Caco-2 (cell line): ENCODE measurements at regions not wholly inside any gene's neighbourhood (a gene's known extent, or its start where the extent isn't known, plus 50 kb on each side); places are given as distances from the start of the nearest gene placed in this dataset.

ENCODE experiments used
- BruUV-seq: library from RNA; stranded (reverse); fragments of 400-500 nt; replicated peaks from 2 replicates; lab custom pipeline; 2021; lab: Mats Ljungman, UMichigan
- CTCF ChIA-PET: fragments of 300-600 bp; sonication (Branson Sonifier 250); formaldehyde crosslinking; loops from one replicate; lab custom pipeline; 2022; ENCODE audit warnings: antibody characterized with exemption; lab: Charles Lee
- POLR2A ChIA-PET: fragments of 300-600 bp; sonication (Branson Sonifier 250); formaldehyde crosslinking; loops from one replicate; lab custom pipeline; 2022; ENCODE audit warnings: antibody characterized with exemption; lab: Charles Lee
- DNase-seq, 2 experiments: peaks; one replicate each; pipeline versions ENCODE4 v3.0.0 to v3.0.0-alpha.2; 2020 to 2022
- H3K27me3 ChIP-seq: replicated peaks from 2 replicates; pipeline ENCODE4 v1.6.0; 2011; ENCODE audit warnings: low read length; ENCODE audit not compliant: control insufficient read depth, insufficient read depth
- H3K36me3 ChIP-seq: 2 replicates; pipeline ENCODE4 v1.5.1; 2011; ENCODE audit warnings: low read length; ENCODE audit not compliant: control insufficient read depth, insufficient read depth
- H3K4me1 ChIP-seq: fragments of 250-450 bp; sonication (Bioruptor Pico); 2 replicates; pipeline ENCODE4 v1.5.1; 2020; ENCODE audit warnings: mild to moderate bottlenecking
- H3K4me3 ChIP-seq: 2 replicates; pipeline ENCODE4 v1.5.1; 2011; ENCODE audit warnings: low read depth, mild to moderate bottlenecking, control low read depth, low read length
- H3K9me3 ChIP-seq: fragments of 250-450 bp; sonication (Bioruptor Pico); 2 replicates; pipeline ENCODE4 v1.5.1; 2020; ENCODE audit warnings: mild to moderate bottlenecking, moderate library complexity
- H3K27ac Mint-ChIP-seq: one replicate; pipeline ENCODE4 v1.8.0; 2022; ENCODE audit warnings: mixed read lengths; ENCODE audit not compliant: unreplicated experiment
- H3K27me3 Mint-ChIP-seq: one replicate; pipeline ENCODE4 v1.8.0; 2022; ENCODE audit warnings: mixed read lengths; ENCODE audit not compliant: insufficient read depth, unreplicated experiment
- H3K36me3 Mint-ChIP-seq: one replicate; pipeline ENCODE4 v1.8.0; 2022; ENCODE audit warnings: mild to moderate bottlenecking, mixed read lengths; ENCODE audit not compliant: insufficient read depth, unreplicated experiment
- H3K4me1 Mint-ChIP-seq: one replicate; pipeline ENCODE4 v1.8.0; 2022; ENCODE audit warnings: low read depth, mixed read lengths; ENCODE audit not compliant: unreplicated experiment
- H3K4me3 Mint-ChIP-seq: one replicate; pipeline ENCODE4 v1.8.0; 2022; ENCODE audit warnings: mild to moderate bottlenecking, moderate library complexity, mixed read lengths; ENCODE audit not compliant: unreplicated experiment
- H3K9me3 Mint-ChIP-seq: one replicate; pipeline ENCODE4 v1.8.0; 2022; ENCODE audit warnings: mixed read lengths; ENCODE audit not compliant: unreplicated experiment
- CTCF ChIP-seq, 2 experiments: fragments of 200-600 bp in 1 of 2; IDR thresholded peaks; 1 replicate in 1 of 2; 2 replicates in 1 of 2; pipeline versions ENCODE4 v1.5.1 to v1.8.0; 2011 to 2022; ENCODE audit warnings: antibody characterized with exemption in 1 of 2, control low read depth in 1 of 2, inconsistent platforms in 1 of 2, low read depth in 1 of 2, low read length in 1 of 2, mild to moderate bottlenecking in 1 of 2, moderate library complexity in 1 of 2; ENCODE audit not compliant: insufficient read depth in 1 of 2, severe bottlenecking in 1 of 2, unreplicated experiment in 1 of 2
- intact Hi-C: fragments of 100-400 bp; cut with micrococcal nuclease; formaldehyde crosslinking; loops from one replicate; pipeline ENCODE4 v1.10.0; 2022; ENCODE audit not compliant: unreplicated experiment

DNA sequence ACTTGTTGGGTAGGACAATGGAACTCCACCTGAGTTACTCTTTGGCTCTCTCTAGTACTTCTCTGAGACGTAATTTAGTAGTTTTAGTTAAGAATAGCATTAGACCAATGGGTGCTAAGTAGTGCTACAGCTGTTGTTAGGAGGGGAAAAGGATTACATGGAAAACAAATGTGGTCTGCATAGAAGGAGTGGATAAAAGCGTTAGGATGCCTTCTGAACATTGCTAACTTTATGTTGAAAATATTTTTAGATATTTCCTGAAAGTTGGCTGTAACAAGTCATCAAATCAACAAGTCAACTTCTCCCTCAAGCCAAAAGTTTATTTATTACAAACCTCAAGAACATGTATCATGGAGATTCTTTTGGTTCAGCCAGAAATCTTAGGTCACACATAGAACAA is 409.5 kb upstream of the MEF2C start:
- no peak overlapping the region for H3K4me3 ChIP-seq
- Mint-ChIP-seq H3K27ac (no peak overlapping the region), H3K27me3 (no peaks in the 10 kb centered on the region), H3K36me3 (no peaks in the 10 kb centered on the region), H3K4me1 (no peaks in the 10 kb centered on the region), H3K9me3 (no peaks in the 10 kb centered on the region), H3K4me3 (no peak overlapping the region)
- DNase-seq: no peak
- ChIA-PET CTCF (no interaction called here), POLR2A (no interaction called here)
- intact Hi-C loops: no loop called here
- no peaks in the 10 kb centered on the region for H3K36me3 ChIP-seq
- H3K27me3 ChIP-seq: no peaks in the 10 kb centered on the region
- H3K4me1 ChIP-seq: no peaks in the 10 kb centered on the region
- H3K9me3 ChIP-seq: no peaks in the 10 kb centered on the region
- no TSS peak for BruUV-seq
- no peak for TF ChIP-seq CTCF (IDR thresholded peaks at IDR 0.05; ENCODE audit: insufficient read depth in 1 of 2, low read depth in 1 of 2, low read length in 1 of 2, severe bottlenecking in 1 of 2, unreplicated experiment in 1 of 2)

DNA sequence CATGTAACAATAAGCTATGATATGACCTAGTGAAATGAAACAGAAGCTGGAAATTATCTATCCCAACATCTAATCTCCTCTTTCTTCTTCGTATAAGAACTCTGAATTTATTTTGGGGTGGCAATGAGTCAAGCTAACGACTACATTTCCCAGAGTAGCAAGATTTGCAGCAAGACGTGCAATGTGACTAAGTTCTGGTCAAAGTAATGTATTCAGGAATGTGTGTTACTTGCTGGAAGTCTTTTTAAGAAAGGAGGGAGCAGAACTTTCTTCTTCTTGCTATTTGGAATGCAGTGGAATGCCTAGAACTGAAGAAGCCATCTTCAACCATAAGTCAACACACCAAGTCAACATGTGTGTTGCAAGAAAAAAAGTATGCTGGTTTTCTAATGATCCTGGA is 406.6 kb upstream of the MEF2C start:
- no TSS peak for BruUV-seq
- H3K36me3 ChIP-seq: no peaks in the 10 kb centered on the region
- no peaks in the 10 kb centered on the region; the same call in 1 of the 2 replicates for H3K4me1 ChIP-seq
- CTCF ChIA-PET: no interaction called here
- no peak for TF ChIP-seq CTCF (IDR thresholded peaks at IDR 0.05; ENCODE audit: insufficient read depth in 1 of 2, low read depth in 1 of 2, low read length in 1 of 2, severe bottlenecking in 1 of 2, unreplicated experiment in 1 of 2)
- no peaks in the 10 kb centered on the region for H3K27me3 ChIP-seq
- intact Hi-C loops: no loop called here
- Mint-ChIP-seq H3K9me3 (peaks cover 8% of the 10 kb centered on the region), H3K36me3 (no peaks in the 10 kb centered on the region), H3K4me3 (no peak overlapping the region), H3K27me3 (no peaks in the 10 kb centered on the region), H3K4me1 (peaks cover 6% of the 10 kb centered on the region), H3K27ac (no peak overlapping the region)
- DNase-seq: no peak
- no peaks in the 10 kb centered on the region for H3K9me3 ChIP-seq
- no peak overlapping the region for H3K4me3 ChIP-seq
- POLR2A ChIA-PET: no interaction called here

DNA sequence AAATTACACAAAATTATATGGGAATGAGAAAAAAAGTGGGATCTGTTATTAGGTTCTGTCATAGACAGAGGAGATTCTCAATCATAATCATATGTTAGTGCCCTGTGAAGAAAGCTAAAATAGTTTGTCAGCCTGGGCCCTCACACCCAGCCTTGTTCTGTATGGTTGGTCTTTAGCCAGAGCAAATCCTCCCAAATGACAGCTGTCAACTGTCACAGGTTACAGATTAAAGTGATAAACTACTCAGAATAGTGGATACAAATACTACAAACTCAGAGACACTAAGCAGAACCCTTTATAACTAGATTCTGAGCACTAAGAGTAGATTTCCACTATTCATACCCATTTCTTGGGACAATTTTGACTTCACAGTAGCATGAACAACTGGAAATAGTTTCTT is 405.0 kb upstream of the MEF2C start:
- H3K9me3 Mint-ChIP-seq: peaks cover 10% of the 10 kb centered on the region
- no peaks in the 10 kb centered on the region for H3K36me3 Mint-ChIP-seq
- no TSS peak for BruUV-seq
- H3K27me3 ChIP-seq: no peaks in the 10 kb centered on the region
- DNase-seq: no peak
- POLR2A ChIA-PET: no interaction called here
- H3K4me3 Mint-ChIP-seq: no peak overlapping the region
- H3K4me1 ChIP-seq: peaks cover 3% of the 10 kb centered on the region
- intact Hi-C loops: no loop called here
- no peak overlapping the region for H3K27ac Mint-ChIP-seq
- H3K36me3 ChIP-seq: no peaks in the 10 kb centered on the region
- H3K4me1 Mint-ChIP-seq: peaks cover 12% of the 10 kb centered on the region
- TF ChIP-seq CTCF (IDR thresholded peaks at IDR 0.05; ENCODE audit: insufficient read depth in 1 of 2, low read depth in 1 of 2, low read length in 1 of 2, severe bottlenecking in 1 of 2, unreplicated experiment in 1 of 2): no peak
- no peaks in the 10 kb centered on the region for H3K9me3 ChIP-seq
- CTCF ChIA-PET: no interaction called here
- no peaks in the 10 kb centered on the region for H3K27me3 Mint-ChIP-seq
- H3K4me3 ChIP-seq: no peak overlapping the region
